ENCODE measurements at regions not wholly inside any gene's neighbourhood (a gene's known extent, or its start where the extent isn't known, plus 50 kb on each side); places are given as distances from the start of the nearest gene placed in this dataset.

GRCh38 chr6:121823437-121823851 lies 388.0 kb downstream of the GJA1 start:
- peak overlapping the region; percentile 36 for H3K4me2 ChIP-seq
- H2AFZ ChIP-seq (replicated peaks): no peak overlapping the region
- no peaks in the 10 kb centered on the region for H4K20me1 ChIP-seq (ENCODE audit: low read depth)
- H3K36me3 Mint-ChIP-seq: peaks cover 9% of the 10 kb centered on the region
- no peak overlapping the region for H3K4me3 Mint-ChIP-seq
- H3K27me3 ChIP-seq: no peaks in the 10 kb centered on the region
- no peak overlapping the region for H3K4me3 ChIP-seq
- no peaks in the 10 kb centered on the region for H3K9me3 ChIP-seq (ENCODE audit: low read depth)
- peak overlapping the region; percentile 66 for H3K27ac ChIP-seq
- H3K4me1 Mint-ChIP-seq: peaks cover 15% of the 10 kb centered on the region
- H3K79me2 ChIP-seq (ENCODE audit: low read depth): no peaks in the 10 kb centered on the region
- peaks cover 6% of the 10 kb centered on the region for H3F3A ChIP-seq (ENCODE audit: low read depth)
- TF ChIP-seq EZH2phosphoT487 (IDR thresholded peaks at IDR 0.05): peak; percentile 83
- TF ChIP-seq CTCF (IDR thresholded peaks at IDR 0.05): no peak
- no peak for TF ChIP-seq EZH2 (IDR thresholded peaks at IDR 0.05)
- peaks cover 10% of the 10 kb centered on the region for H3K27me3 Mint-ChIP-seq (ENCODE audit: insufficient read depth, low read depth)
- no peak overlapping the region for H3K9ac ChIP-seq
- H3K9me3 Mint-ChIP-seq: peaks cover 27% of the 10 kb centered on the region
- DNase-seq (ENCODE audit: low spot score): peak; percentile 65
- no peaks in the 10 kb centered on the region for H3K36me3 ChIP-seq
- no peak overlapping the region for H3K27ac Mint-ChIP-seq
- H3K4me1 ChIP-seq: peaks cover 24% of the 10 kb centered on the region

- DNase-seq (ENCODE audit: low spot score): no peak
- no peaks in the 10 kb centered on the region for H3K36me3 ChIP-seq
- no peak overlapping the region for H3K9ac ChIP-seq
- no peaks in the 10 kb centered on the region for H3K27me3 ChIP-seq
- peaks cover 15% of the 10 kb centered on the region for H3K4me1 Mint-ChIP-seq
- H3K9me3 ChIP-seq (ENCODE audit: low read depth): no peaks in the 10 kb centered on the region
- H3K27ac Mint-ChIP-seq: no peak overlapping the region
- peaks cover 4% of the 10 kb centered on the region for H3K36me3 Mint-ChIP-seq
- H3F3A ChIP-seq (ENCODE audit: low read depth): peaks cover 6% of the 10 kb centered on the region
- no peaks in the 10 kb centered on the region for H4K20me1 ChIP-seq (ENCODE audit: low read depth)
- H3K9me3 Mint-ChIP-seq: peaks cover 7% of the 10 kb centered on the region
- H3K4me1 ChIP-seq: peaks cover 25% of the 10 kb centered on the region
- no peak for TF ChIP-seq CTCF (IDR thresholded peaks at IDR 0.05)
- TF ChIP-seq EZH2 (IDR thresholded peaks at IDR 0.05): no peak
- no peak for TF ChIP-seq EZH2phosphoT487 (IDR thresholded peaks at IDR 0.05)
- no peak overlapping the region for H3K4me3 Mint-ChIP-seq
- H3K4me3 ChIP-seq: no peak overlapping the region
- peaks cover 3% of the 10 kb centered on the region for H3K27me3 Mint-ChIP-seq (ENCODE audit: insufficient read depth, low read depth)
- no peaks in the 10 kb centered on the region for H3K79me2 ChIP-seq (ENCODE audit: low read depth)
- no peak overlapping the region for H3K27ac ChIP-seq
- H2AFZ ChIP-seq (replicated peaks): no peak overlapping the region
- no peak overlapping the region for H3K4me2 ChIP-seq
These were observed 390.8 kb downstream of the GJA1 start for GRCh38 chr6:121826156-121826810.

GRCh38 chr6:121828146-121828886 lies 392.9 kb downstream of the GJA1 start:
- peaks cover 6% of the 10 kb centered on the region for H3F3A ChIP-seq (ENCODE audit: low read depth)
- no peaks in the 10 kb centered on the region for H3K27me3 ChIP-seq
- H3K4me1 Mint-ChIP-seq: peaks cover 4% of the 10 kb centered on the region
- peaks cover 16% of the 10 kb centered on the region for H3K4me1 ChIP-seq
- H3K4me3 ChIP-seq: no peak overlapping the region
- no peak overlapping the region for H3K9ac ChIP-seq
- peak overlapping the region; percentile 59 for H2AFZ ChIP-seq (replicated peaks)
- TF ChIP-seq EZH2phosphoT487 (IDR thresholded peaks at IDR 0.05) (no peak), CTCF (IDR thresholded peaks at IDR 0.05) (no peak), EZH2 (IDR thresholded peaks at IDR 0.05) (no peak)
- no peak overlapping the region for H3K4me3 Mint-ChIP-seq
- H3K9me3 ChIP-seq (ENCODE audit: low read depth): no peaks in the 10 kb centered on the region
- H3K4me2 ChIP-seq: no peak overlapping the region
- no peaks in the 10 kb centered on the region for H4K20me1 ChIP-seq (ENCODE audit: low read depth)
- DNase-seq (ENCODE audit: low spot score): no peak
- no peaks in the 10 kb centered on the region for H3K36me3 ChIP-seq
- no peaks in the 10 kb centered on the region for H3K9me3 Mint-ChIP-seq
- H3K27me3 Mint-ChIP-seq (ENCODE audit: insufficient read depth, low read depth): no peaks in the 10 kb centered on the region
- no peak overlapping the region for H3K27ac ChIP-seq
- no peak overlapping the region for H3K27ac Mint-ChIP-seq
- no peaks in the 10 kb centered on the region for H3K79me2 ChIP-seq (ENCODE audit: low read depth)
- H3K36me3 Mint-ChIP-seq: no peaks in the 10 kb centered on the region

Data from neural progenitor cell (in vitro differentiated cells).